ENCODE measurements at regions not wholly inside any gene's neighbourhood (a gene's known extent, or its start where the extent isn't known, plus 50 kb on each side); places are given as distances from the start of the nearest gene placed in this dataset.

DNA sequence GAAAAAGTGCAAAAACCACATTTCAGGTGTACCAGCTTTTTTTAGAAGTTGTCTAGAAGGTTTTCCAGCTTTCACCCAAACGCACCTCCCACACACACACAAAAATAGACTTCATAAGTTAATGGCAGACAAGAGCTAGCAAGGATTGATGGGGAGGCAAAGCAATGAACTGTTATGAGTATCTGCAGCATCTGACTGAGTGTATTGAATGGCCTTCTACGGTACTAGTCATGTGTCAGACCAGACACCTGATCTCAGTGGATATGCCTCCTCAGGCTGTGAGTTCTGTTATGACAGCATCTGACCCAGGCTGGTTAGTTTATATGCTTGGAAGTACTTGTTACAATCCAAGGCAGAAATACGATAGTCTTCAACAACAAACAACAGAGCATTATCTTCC, 406.1 kb upstream of the AUTS2 start:
- TF ChIP-seq CTCF (IDR thresholded peaks at IDR 0.05; ENCODE audit: low read depth, low read length, poor library complexity, severe bottlenecking) = no peak
- TF ChIP-seq EZH2phosphoT487 (IDR thresholded peaks at IDR 0.05; ENCODE audit: borderline replicate concordance, low read length) = no peak

All from DOHH2 (cell line).